ENCODE measurements at regions not wholly inside any gene's neighbourhood (a gene's known extent, or its start where the extent isn't known, plus 50 kb on each side); places are given as distances from the start of the nearest gene placed in this dataset.

- no peaks in the 10 kb centered on the region for H4K20me1 ChIP-seq (ENCODE audit: insufficient read depth, low read length)
- no peak overlapping the region for H2AFZ ChIP-seq (ENCODE audit: low read length)
- H3K27me3 ChIP-seq (replicated peaks; ENCODE audit: insufficient read depth, low read length) = no peaks in the 10 kb centered on the region
- DNase-seq = no peak
- H3K4me1 ChIP-seq (ENCODE audit: low read length) = no peaks in the 10 kb centered on the region
- no peaks in the 10 kb centered on the region for H3F3A ChIP-seq (ENCODE audit: insufficient read depth, low read length)
- TF ChIP-seq EZH2 (optimal IDR thresholded peaks at IDR 0.05; ENCODE audit: low read depth, low read length) (no peak), CTCF (IDR thresholded peaks at IDR 0.05; ENCODE audit: low read length) (no peak), EZH2phosphoT487 (IDR thresholded peaks at IDR 0.05; ENCODE audit: low read length) (no peak)
- H3K9me2 ChIP-seq (replicated peaks; ENCODE audit: insufficient read depth, low read length) = no peaks in the 10 kb centered on the region
- no peaks in the 10 kb centered on the region for H3K9me3 ChIP-seq (replicated peaks; ENCODE audit: insufficient read depth, low read length)
- no peaks in the 10 kb centered on the region for H3K36me3 ChIP-seq (replicated peaks; ENCODE audit: insufficient read depth, low read length)
- H3K4me3 ChIP-seq (ENCODE audit: low read length) = no peak overlapping the region
- no peak overlapping the region for H3K4me2 ChIP-seq (ENCODE audit: low read depth, low read length)
- H3K27ac ChIP-seq (ENCODE audit: low read length) = no peak overlapping the region
- H3K9ac ChIP-seq (ENCODE audit: low read length) = no peak overlapping the region
- H3K79me2 ChIP-seq (ENCODE audit: low read length) = no peaks in the 10 kb centered on the region
Observed at GRCh38 chr12:97875064-97875463, 412.5 kb downstream of the RMST start.

DNA sequence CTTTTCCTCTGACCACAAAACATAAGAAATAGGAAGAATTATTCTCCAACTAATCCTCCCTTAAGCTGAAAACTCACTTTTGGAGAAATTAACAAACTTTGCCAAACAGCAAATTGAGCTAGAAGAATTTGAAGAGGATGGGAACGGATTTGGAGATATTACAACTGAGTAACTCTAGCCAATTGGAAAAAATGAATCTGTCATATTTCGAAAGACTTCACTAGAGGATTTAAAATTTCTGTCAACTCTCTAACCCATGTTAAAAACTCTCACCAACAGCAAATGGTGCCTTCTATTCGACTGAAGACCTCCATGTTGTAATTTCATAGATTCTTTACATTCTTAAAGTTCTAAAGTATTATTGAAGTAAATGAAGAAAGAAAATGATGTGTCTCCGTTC lies 414.2 kb downstream of the RMST start:
- Histone ChIP-seq H3K27me3 (replicated peaks; ENCODE audit: insufficient read depth, low read length) (no peaks in the 10 kb centered on the region), H4K20me1 (ENCODE audit: insufficient read depth, low read length) (no peaks in the 10 kb centered on the region), H3K4me1 (ENCODE audit: low read length) (no peaks in the 10 kb centered on the region), H3K79me2 (ENCODE audit: low read length) (no peaks in the 10 kb centered on the region), H3F3A (ENCODE audit: insufficient read depth, low read length) (no peaks in the 10 kb centered on the region), H3K9ac (ENCODE audit: low read length) (no peak overlapping the region), H3K4me2 (ENCODE audit: low read depth, low read length) (no peak overlapping the region), H3K9me3 (replicated peaks; ENCODE audit: insufficient read depth, low read length) (no peaks in the 10 kb centered on the region), H3K4me3 (ENCODE audit: low read length) (no peak overlapping the region), H2AFZ (ENCODE audit: low read length) (no peak overlapping the region), H3K9me2 (replicated peaks; ENCODE audit: insufficient read depth, low read length) (no peaks in the 10 kb centered on the region), H3K27ac (ENCODE audit: low read length) (no peak overlapping the region), H3K36me3 (replicated peaks; ENCODE audit: insufficient read depth, low read length) (no peaks in the 10 kb centered on the region)
- TF ChIP-seq EZH2phosphoT487 (IDR thresholded peaks at IDR 0.05; ENCODE audit: low read length) (no peak), CTCF (IDR thresholded peaks at IDR 0.05; ENCODE audit: low read length) (no peak)
- DNase-seq = no peak

- Histone ChIP-seq H3K4me2 (ENCODE audit: low read depth, low read length) (no peak overlapping the region), H3K9ac (ENCODE audit: low read length) (no peak overlapping the region), H3K9me3 (replicated peaks; ENCODE audit: insufficient read depth, low read length) (no peaks in the 10 kb centered on the region), H4K20me1 (ENCODE audit: insufficient read depth, low read length) (no peaks in the 10 kb centered on the region), H3K27ac (ENCODE audit: low read length) (no peak overlapping the region), H3K79me2 (ENCODE audit: low read length) (no peaks in the 10 kb centered on the region), H3F3A (ENCODE audit: insufficient read depth, low read length) (no peaks in the 10 kb centered on the region), H3K4me3 (ENCODE audit: low read length) (no peak overlapping the region), H2AFZ (ENCODE audit: low read length) (no peak overlapping the region), H3K4me1 (ENCODE audit: low read length) (no peaks in the 10 kb centered on the region), H3K9me2 (replicated peaks; ENCODE audit: insufficient read depth, low read length) (no peaks in the 10 kb centered on the region), H3K36me3 (replicated peaks; ENCODE audit: insufficient read depth, low read length) (no peaks in the 10 kb centered on the region), H3K27me3 (replicated peaks; ENCODE audit: insufficient read depth, low read length) (no peaks in the 10 kb centered on the region)
- TF ChIP-seq CTCF (IDR thresholded peaks at IDR 0.05; ENCODE audit: low read length) (no peak), EZH2phosphoT487 (IDR thresholded peaks at IDR 0.05; ENCODE audit: low read length) (no peak), EZH2 (optimal IDR thresholded peaks at IDR 0.05; ENCODE audit: low read depth, low read length) (no peak)
- DNase-seq = no peak
Observed at GRCh38 chr12:97877404-97877803, 414.8 kb downstream of the RMST start.
